ENCODE measurements at regions not wholly inside any gene's neighbourhood (a gene's known extent, or its start where the extent isn't known, plus 50 kb on each side); places are given as distances from the start of the nearest gene placed in this dataset.
"Not testable (repeated sequence)": the region's sequence is repeated elsewhere in the genome, so short reads cannot be mapped to it uniquely, and the experiment has no call there.

- no peak for TF ChIP-seq CTCF (IDR thresholded peaks at IDR 0.05; ENCODE audit: low read depth, low read length)
- no peak for DNase-seq (ENCODE audit: extremely low read depth, low read depth)
These were observed 84.7 kb downstream of the IRX5 start for GRCh38 chr16:55015181-55015913.

GRCh38 chr16:55016515-55016914 is 85.8 kb downstream of the IRX5 start:
- no peak for TF ChIP-seq CTCF (IDR thresholded peaks at IDR 0.05; ENCODE audit: low read depth, low read length)
- no peak for DNase-seq (ENCODE audit: extremely low read depth, low read depth)

GRCh38 chr16:55017321-55017720 is 86.7 kb downstream of the IRX5 start:
- no peak for DNase-seq (ENCODE audit: extremely low read depth, low read depth)
- no peak for TF ChIP-seq CTCF (IDR thresholded peaks at IDR 0.05; ENCODE audit: low read depth, low read length)

- TF ChIP-seq CTCF (IDR thresholded peaks at IDR 0.05; ENCODE audit: low read depth, low read length) = no peak
- no peak for DNase-seq (ENCODE audit: extremely low read depth, low read depth)
These were observed 88.2 kb downstream of the IRX5 start for GRCh38 chr16:55018881-55019280.

GRCh38 chr16:55019419-55020131 is 88.9 kb downstream of the IRX5 start:
- TF ChIP-seq CTCF (IDR thresholded peaks at IDR 0.05; ENCODE audit: low read depth, low read length) = no peak
- no peak for DNase-seq (ENCODE audit: extremely low read depth, low read depth)

GRCh38 chr16:55021595-55022475 is 91.2 kb downstream of the IRX5 start:
- DNase-seq (ENCODE audit: extremely low read depth, low read depth) = no peak
- no peak for TF ChIP-seq CTCF (IDR thresholded peaks at IDR 0.05; ENCODE audit: low read depth, low read length)

GRCh38 chr16:55027260-55027659 is 96.6 kb downstream of the IRX5 start:
- DNase-seq (ENCODE audit: extremely low read depth, low read depth) = not testable (repeated sequence)
